ENCODE measurements at regions not wholly inside any gene's neighbourhood (a gene's known extent, or its start where the extent isn't known, plus 50 kb on each side); places are given as distances from the start of the nearest gene placed in this dataset.
A peak's percentile ranks its signal among the peaks of the same experiment; 100 is the strongest.

GRCh38 chr1:221344693-221345092, 397.2 kb downstream of the DUSP10 start:
- POLR2A ChIA-PET, result no interaction called here
- Histone ChIP-seq H3K9me3 (ENCODE audit: control insufficient read depth, insufficient read depth, low read length) (no peaks in the 10 kb centered on the region), H3K4me3 (ENCODE audit: low read depth, low read length) (no peak overlapping the region), H3K27me3 (ENCODE audit: control insufficient read depth, insufficient read depth, low read length) (no peaks in the 10 kb centered on the region), H3K27ac (ENCODE audit: low read depth, low read length) (no peak overlapping the region)
- TF ChIP-seq CTCF (IDR thresholded peaks at IDR 0.05; ENCODE audit: low read depth, low read length), result no peak
- CTCF ChIA-PET, result no interaction called here
- DNase-seq (ENCODE audit: low read depth, low spot score), result no peak

- no peak for TF ChIP-seq CTCF (IDR thresholded peaks at IDR 0.05; ENCODE audit: low read depth, low read length)
- no peak overlapping the region for H3K4me3 ChIP-seq (ENCODE audit: low read depth, low read length)
- ChIA-PET CTCF (no interaction called here), POLR2A (no interaction called here)
- no peaks in the 10 kb centered on the region for H3K9me3 ChIP-seq (ENCODE audit: control insufficient read depth, insufficient read depth, low read length)
- H3K27me3 ChIP-seq (ENCODE audit: control insufficient read depth, insufficient read depth, low read length), result no peaks in the 10 kb centered on the region
- DNase-seq (ENCODE audit: low read depth, low spot score), result no peak
- no peak overlapping the region for H3K27ac ChIP-seq (ENCODE audit: low read depth, low read length)
Observed at GRCh38 chr1:221347706-221348105, 394.2 kb downstream of the DUSP10 start.

GRCh38 chr1:221350091-221350490, 391.8 kb downstream of the DUSP10 start:
- H3K9me3 ChIP-seq (ENCODE audit: control insufficient read depth, insufficient read depth, low read length), result no peaks in the 10 kb centered on the region
- H3K4me3 ChIP-seq (ENCODE audit: low read depth, low read length), result no peak overlapping the region
- ChIA-PET CTCF (interaction anchor here (0.8 kb wide), 1 partner anchor 146 kb away, joined by 4 read pairs; no protein-coding TSS in a partner anchor), POLR2A (no interaction called here)
- H3K27ac ChIP-seq (ENCODE audit: low read depth, low read length), result no peak overlapping the region
- TF ChIP-seq CTCF (IDR thresholded peaks at IDR 0.05; ENCODE audit: low read depth, low read length), result no peak
- no peak for DNase-seq (ENCODE audit: low read depth, low spot score)
- no peaks in the 10 kb centered on the region for H3K27me3 ChIP-seq (ENCODE audit: control insufficient read depth, insufficient read depth, low read length)

- no peak overlapping the region for H3K27ac ChIP-seq (ENCODE audit: low read depth, low read length)
- CTCF ChIA-PET, result no interaction called here
- H3K9me3 ChIP-seq (ENCODE audit: control insufficient read depth, insufficient read depth, low read length), result no peaks in the 10 kb centered on the region
- POLR2A ChIA-PET, result no interaction called here
- H3K4me3 ChIP-seq (ENCODE audit: low read depth, low read length), result no peak overlapping the region
- H3K27me3 ChIP-seq (ENCODE audit: control insufficient read depth, insufficient read depth, low read length), result no peaks in the 10 kb centered on the region
- DNase-seq (ENCODE audit: low read depth, low spot score), result no peak
- TF ChIP-seq CTCF (IDR thresholded peaks at IDR 0.05; ENCODE audit: low read depth, low read length), result peak; percentile 13; the same call in 1 of the 2 replicates
Observed at GRCh38 chr1:221356693-221357092, 385.2 kb downstream of the DUSP10 start.

- ChIA-PET CTCF (no interaction called here), POLR2A (no interaction called here)
- Histone ChIP-seq H3K27me3 (ENCODE audit: control insufficient read depth, insufficient read depth, low read length) (no peaks in the 10 kb centered on the region), H3K4me3 (ENCODE audit: low read depth, low read length) (no peak overlapping the region), H3K27ac (ENCODE audit: low read depth, low read length) (no peak overlapping the region), H3K9me3 (ENCODE audit: control insufficient read depth, insufficient read depth, low read length) (no peaks in the 10 kb centered on the region)
- no peak for TF ChIP-seq CTCF (IDR thresholded peaks at IDR 0.05; ENCODE audit: low read depth, low read length)
- DNase-seq (ENCODE audit: low read depth, low spot score), result no peak
Observed at GRCh38 chr1:221363039-221363438, 378.9 kb downstream of the DUSP10 start.

Measured in AG04450 (cell line).